NT2/D1 (cell line): ENCODE measurements at regions not wholly inside any gene's neighbourhood (a gene's known extent, or its start where the extent isn't known, plus 50 kb on each side); places are given as distances from the start of the nearest gene placed in this dataset.

Experiments used
- DNase-seq: peaks from one replicate; pipeline ENCODE4 v3.0.0-alpha.2; 2011; ENCODE audit warnings: low read depth, low spot score
- H3K27me3 ChIP-seq: 2 replicates; pipeline ENCODE4 v1.6.0; 2011; ENCODE audit warnings: mild to moderate bottlenecking; ENCODE audit not compliant: insufficient read length, insufficient read depth
- H3K36me3 ChIP-seq: 2 replicates; pipeline ENCODE4 v1.6.1; 2011; ENCODE audit warnings: mild to moderate bottlenecking, low read length, mixed read lengths; ENCODE audit not compliant: insufficient read depth, insufficient read length
- H3K4me1 ChIP-seq: 2 replicates; pipeline ENCODE4 v1.5.1; 2011; ENCODE audit not compliant: insufficient read depth, insufficient read length
- H3K4me3 ChIP-seq: 2 replicates; pipeline ENCODE4 v1.5.1; 2011; ENCODE audit warnings: low read depth; ENCODE audit not compliant: insufficient read length
- H3K9ac ChIP-seq: 2 replicates; pipeline ENCODE4 v1.6.0; 2011; ENCODE audit warnings: low read depth; ENCODE audit not compliant: insufficient read length
- H3K9me3 ChIP-seq: 2 replicates; pipeline ENCODE4 v1.5.1; 2011; ENCODE audit warnings: mild to moderate bottlenecking, low read length; ENCODE audit not compliant: insufficient read depth
- SUZ12 ChIP-seq: IDR thresholded peaks from 2 replicates; pipeline ENCODE4 v1.6.1; 2011; ENCODE audit not compliant: insufficient read length, insufficient read depth; ENCODE audit errors: extremely low read depth
- YY1 ChIP-seq: IDR thresholded peaks from 2 replicates; pipeline ENCODE4 v1.6.1; 2011; ENCODE audit not compliant: insufficient read length, insufficient read depth
- ZNF274 ChIP-seq: IDR thresholded peaks from 2 replicates; pipeline ENCODE4 v1.6.1; 2011; ENCODE audit warnings: mild to moderate bottlenecking, low read depth, low read length

- DNase-seq: no peak
- H3K27me3 ChIP-seq: no peaks in the 10 kb centered on the region
- H3K9ac ChIP-seq: no peak overlapping the region
- H3K4me3 ChIP-seq: no peak overlapping the region
- H3K36me3 ChIP-seq: no peaks in the 10 kb centered on the region
- TF ChIP-seq YY1 (no peak), SUZ12 (no peak), ZNF274 (no peak)
- no peaks in the 10 kb centered on the region for H3K4me1 ChIP-seq
- no peaks in the 10 kb centered on the region for H3K9me3 ChIP-seq
Observed at GRCh38 chr4:19992471-19993093, 259.1 kb upstream of the SLIT2 start.

GRCh38 chr4:19987746-19988145, 264.0 kb upstream of the SLIT2 start:
- Histone ChIP-seq H3K4me3 (no peak overlapping the region), H3K9ac (no peak overlapping the region), H3K36me3 (no peaks in the 10 kb centered on the region), H3K4me1 (no peaks in the 10 kb centered on the region), H3K27me3 (no peaks in the 10 kb centered on the region), H3K9me3 (no peaks in the 10 kb centered on the region)
- TF ChIP-seq YY1 (no peak), ZNF274 (no peak), SUZ12 (no peak)
- no peak for DNase-seq

- Histone ChIP-seq H3K27me3 (no peaks in the 10 kb centered on the region), H3K4me1 (no peaks in the 10 kb centered on the region), H3K9me3 (peaks cover 10% of the 10 kb centered on the region; the same call in 1 of the 2 replicates), H3K4me3 (no peak overlapping the region), H3K9ac (no peak overlapping the region), H3K36me3 (no peaks in the 10 kb centered on the region)
- DNase-seq: no peak
- no peak for TF ChIP-seq SUZ12
Observed at GRCh38 chr4:19983072-19983471, 268.6 kb upstream of the SLIT2 start.

GRCh38 chr4:19982556-19982955, 269.1 kb upstream of the SLIT2 start:
- H3K27me3 ChIP-seq: no peaks in the 10 kb centered on the region
- no peak for TF ChIP-seq ZNF274
- no peak for TF ChIP-seq YY1
- TF ChIP-seq SUZ12: no peak
- H3K4me3 ChIP-seq: no peak overlapping the region
- H3K9ac ChIP-seq: no peak overlapping the region
- H3K36me3 ChIP-seq: no peaks in the 10 kb centered on the region
- H3K4me1 ChIP-seq: no peaks in the 10 kb centered on the region
- peaks cover 15% of the 10 kb centered on the region; the same call in 1 of the 2 replicates for H3K9me3 ChIP-seq
- DNase-seq: no peak

GRCh38 chr4:19971829-19972228, 279.9 kb upstream of the SLIT2 start:
- DNase-seq: no peak
- H3K9me3 ChIP-seq: peaks cover 22% of the 10 kb centered on the region; the same call in 1 of the 2 replicates
- H3K4me3 ChIP-seq: no peak overlapping the region

GRCh38 chr4:19969492-19969891, 282.2 kb upstream of the SLIT2 start:
- TF ChIP-seq SUZ12 (no peak), ZNF274 (no peak), YY1 (no peak)
- no peak for DNase-seq
- Histone ChIP-seq H3K4me3 (no peak overlapping the region), H3K36me3 (no peaks in the 10 kb centered on the region), H3K27me3 (no peaks in the 10 kb centered on the region), H3K4me1 (no peaks in the 10 kb centered on the region), H3K9ac (no peak overlapping the region), H3K9me3 (peaks cover 14% of the 10 kb centered on the region; the same call in 1 of the 2 replicates)

More at GRCh38 chr4:19971829-19972228, 279.9 kb upstream of the SLIT2 start:
- Histone ChIP-seq H3K36me3 (no peaks in the 10 kb centered on the region), H3K9ac (no peak overlapping the region), H3K27me3 (no peaks in the 10 kb centered on the region), H3K4me1 (no peaks in the 10 kb centered on the region)
- TF ChIP-seq ZNF274 (no peak), YY1 (no peak), SUZ12 (no peak)

- DNase-seq: no peak
- Histone ChIP-seq H3K4me1 (no peaks in the 10 kb centered on the region), H3K9me3 (peaks cover 3% of the 10 kb centered on the region; the same call in 1 of the 2 replicates), H3K4me3 (no peak overlapping the region), H3K9ac (no peak overlapping the region), H3K27me3 (no peaks in the 10 kb centered on the region), H3K36me3 (no peaks in the 10 kb centered on the region)
- TF ChIP-seq SUZ12 (no peak), YY1 (no peak), ZNF274 (no peak)
Observed at GRCh38 chr4:19961091-19961490, 290.6 kb upstream of the SLIT2 start.

GRCh38 chr4:19958848-19959247, 292.9 kb upstream of the SLIT2 start:
- TF ChIP-seq SUZ12 (no peak), ZNF274 (no peak), YY1 (no peak)
- no peaks in the 10 kb centered on the region for H3K9me3 ChIP-seq
- no peak overlapping the region for H3K4me3 ChIP-seq
- no peaks in the 10 kb centered on the region for H3K27me3 ChIP-seq
- no peak for DNase-seq
- no peak overlapping the region for H3K9ac ChIP-seq
- no peaks in the 10 kb centered on the region for H3K4me1 ChIP-seq
- no peaks in the 10 kb centered on the region for H3K36me3 ChIP-seq
